GM23338 (cell line): ENCODE measurements at regions not wholly inside any gene's neighbourhood (a gene's known extent, or its start where the extent isn't known, plus 50 kb on each side); places are given as distances from the start of the nearest gene placed in this dataset.

Source experiments
- ATAC-seq: fragments of 200-7000 bp; cut with Tn5 transposase; 3 replicates; pipeline ENCODE4 v1.9.1; 2020
- DNase-seq: peaks from one replicate; pipeline ENCODE4 v3.0.0-alpha.2; 2015; ENCODE audit warnings: low spot score
- H2AFZ ChIP-seq: fragments of 200-600 bp; sonication (generic); 2 replicates; pipeline ENCODE4 v1.8.0; 2016; ENCODE audit warnings: antibody characterized with exemption, mild to moderate bottlenecking, moderate library complexity
- H3F3A ChIP-seq: fragments of 200-600 bp; sonication (generic); replicated peaks from 2 replicates; pipeline ENCODE4 v1.8.0; 2017; ENCODE audit warnings: antibody characterized with exemption, mixed run types, low read depth
- H3K27ac ChIP-seq: fragments of 200-600 bp; sonication (generic); 2 replicates; pipeline ENCODE4 v1.6.1; 2016; ENCODE audit warnings: low read depth
- H3K27me3 ChIP-seq: fragments of 200-600 bp; sonication (generic); 2 replicates; pipeline ENCODE4 v1.8.0; 2016; ENCODE audit warnings: mild to moderate bottlenecking, mixed run types, moderate library complexity; ENCODE audit not compliant: insufficient read depth
- H3K36me3 ChIP-seq: fragments of 200-600 bp; sonication (generic); 2 replicates; pipeline ENCODE4 v1.8.0; 2016; ENCODE audit warnings: mild to moderate bottlenecking; ENCODE audit not compliant: insufficient read depth
- H3K4me1 ChIP-seq: fragments of 200-600 bp; sonication (generic); 2 replicates; pipeline ENCODE4 v1.8.0; 2016; ENCODE audit warnings: mild to moderate bottlenecking, moderate library complexity; ENCODE audit not compliant: insufficient read depth
- H3K4me2 ChIP-seq: fragments of 200-600 bp; sonication (generic); 2 replicates; pipeline ENCODE4 v1.7.1; 2017; ENCODE audit warnings: mixed run types
- H3K4me3 ChIP-seq: fragments of 200-600 bp; sonication (generic); 2 replicates; pipeline ENCODE4 v1.6.1; 2016; ENCODE audit warnings: mixed run types
- H3K79me2 ChIP-seq: fragments of 200-600 bp; sonication (generic); replicated peaks from 2 replicates; pipeline ENCODE4 v1.8.0; 2017; ENCODE audit warnings: mild to moderate bottlenecking; ENCODE audit not compliant: insufficient read depth
- H3K9me2 ChIP-seq: fragments of 200-600 bp; sonication (generic); 2 replicates; pipeline ENCODE4 v1.8.0; 2017; ENCODE audit not compliant: insufficient read depth
- H4K20me1 ChIP-seq: fragments of 200-600 bp; sonication (generic); replicated peaks from 2 replicates; pipeline ENCODE4 v1.8.0; 2017; ENCODE audit warnings: mild to moderate bottlenecking; ENCODE audit not compliant: insufficient read depth
- H3K27ac Mint-ChIP-seq: 2 replicates; pipeline ENCODE4 v1.8.0; 2020; ENCODE audit warnings: inconsistent platforms, mild to moderate bottlenecking, moderate library complexity, mixed read lengths
- H3K27me3 Mint-ChIP-seq: 3 replicates; pipeline ENCODE4 v1.8.0; 2022; ENCODE audit warnings: low read depth, mild to moderate bottlenecking, moderate library complexity, mixed read lengths, inconsistent platforms; ENCODE audit not compliant: insufficient read depth, poor library complexity
- H3K36me3 Mint-ChIP-seq: 3 replicates; pipeline ENCODE4 v1.8.0; 2021; ENCODE audit warnings: low read depth, mild to moderate bottlenecking, inconsistent platforms, moderate library complexity, mixed read lengths
- H3K4me1 Mint-ChIP-seq: 3 replicates; pipeline ENCODE4 v1.8.0; 2020; ENCODE audit warnings: mild to moderate bottlenecking, inconsistent platforms, mixed read lengths
- H3K4me3 Mint-ChIP-seq: 3 replicates; pipeline ENCODE4 v1.8.0; 2021; ENCODE audit warnings: moderate library complexity, mild to moderate bottlenecking, inconsistent platforms, mixed read lengths
- H3K9me3 Mint-ChIP-seq: 3 replicates; pipeline ENCODE4 v1.8.0; 2020; ENCODE audit warnings: moderate library complexity, mild to moderate bottlenecking, inconsistent platforms, mixed read lengths
- EZH2phosphoT487 ChIP-seq: fragments of 200-600 bp; sonication (generic); IDR thresholded peaks from one replicate; pipeline ENCODE4 v1.8.1; 2018; ENCODE audit warnings: antibody characterized with exemption; ENCODE audit not compliant: unreplicated experiment
- JUNB ChIP-seq: IDR thresholded peaks from one replicate; pipeline ENCODE4 v1.6.1; 2016; ENCODE audit warnings: antibody characterized with exemption; ENCODE audit not compliant: unreplicated experiment
- ZNF114 ChIP-seq: fragments of 250-450 bp; sonication (Bioruptor Pico); IDR thresholded peaks from 2 replicates; pipeline ENCODE4 v1.5.0; 2020; ENCODE audit warnings: mild to moderate bottlenecking, moderate library complexity
- ZNF331 ChIP-seq: fragments of 250-450 bp; sonication (Bioruptor Pico); IDR thresholded peaks from 2 replicates; pipeline ENCODE4 v1.5.0; 2020; ENCODE audit warnings: low read depth, mild to moderate bottlenecking, moderate library complexity
- TF ChIP-seq, protein P1 (sequence below): IDR thresholded peaks from one replicate; pipeline ENCODE4 v1.6.1; 2018; ENCODE audit warnings: antibody characterized with exemption; ENCODE audit not compliant: unreplicated experiment
- TF ChIP-seq, protein P2 (sequence below), 2 experiments: fragments of 200-600 bp in 1 of 2; sonication (generic) in 1 of 2; conservative IDR thresholded peaks; 2 replicates each; pipeline versions ENCODE4 v1.5.1 to v1.6.1; 2016 to 2017; ENCODE audit warnings: antibody characterized with exemption in 2 of 2, low read depth in 2 of 2, mild to moderate bottlenecking in 2 of 2, moderate library complexity in 1 of 2
- TF ChIP-seq, protein P3 (sequence below): fragments of 250-450 bp; sonication (Bioruptor Pico); IDR thresholded peaks from 2 replicates; pipeline ENCODE4 v1.5.0; 2020; ENCODE audit warnings: mild to moderate bottlenecking, moderate library complexity
- TF ChIP-seq, protein P4 (sequence below): IDR thresholded peaks from 2 replicates; pipeline ENCODE4 v1.6.1; 2016; ENCODE audit warnings: antibody characterized with exemption

DNA sequence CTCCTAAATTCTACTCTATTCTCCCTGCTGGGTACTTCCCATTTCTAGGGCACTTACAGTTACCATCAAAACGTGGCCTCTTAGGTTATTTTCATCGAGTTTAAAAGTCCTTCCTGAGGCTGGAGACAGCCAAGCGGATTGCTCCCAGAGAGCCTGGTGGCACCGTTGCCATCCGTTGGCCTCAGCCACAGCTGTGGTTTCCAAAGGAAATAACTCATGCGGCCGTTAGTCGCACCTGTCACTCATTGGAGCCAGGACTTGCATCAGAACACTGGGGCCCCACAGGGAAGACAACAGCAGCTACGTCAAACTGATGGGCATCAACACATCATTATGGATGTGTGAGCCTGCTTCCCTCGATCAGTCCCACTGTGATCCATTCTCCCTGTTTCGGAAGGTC is 453.4 kb downstream of the BCL11A start (continued):
- TF ChIP-seq, protein P1, sequence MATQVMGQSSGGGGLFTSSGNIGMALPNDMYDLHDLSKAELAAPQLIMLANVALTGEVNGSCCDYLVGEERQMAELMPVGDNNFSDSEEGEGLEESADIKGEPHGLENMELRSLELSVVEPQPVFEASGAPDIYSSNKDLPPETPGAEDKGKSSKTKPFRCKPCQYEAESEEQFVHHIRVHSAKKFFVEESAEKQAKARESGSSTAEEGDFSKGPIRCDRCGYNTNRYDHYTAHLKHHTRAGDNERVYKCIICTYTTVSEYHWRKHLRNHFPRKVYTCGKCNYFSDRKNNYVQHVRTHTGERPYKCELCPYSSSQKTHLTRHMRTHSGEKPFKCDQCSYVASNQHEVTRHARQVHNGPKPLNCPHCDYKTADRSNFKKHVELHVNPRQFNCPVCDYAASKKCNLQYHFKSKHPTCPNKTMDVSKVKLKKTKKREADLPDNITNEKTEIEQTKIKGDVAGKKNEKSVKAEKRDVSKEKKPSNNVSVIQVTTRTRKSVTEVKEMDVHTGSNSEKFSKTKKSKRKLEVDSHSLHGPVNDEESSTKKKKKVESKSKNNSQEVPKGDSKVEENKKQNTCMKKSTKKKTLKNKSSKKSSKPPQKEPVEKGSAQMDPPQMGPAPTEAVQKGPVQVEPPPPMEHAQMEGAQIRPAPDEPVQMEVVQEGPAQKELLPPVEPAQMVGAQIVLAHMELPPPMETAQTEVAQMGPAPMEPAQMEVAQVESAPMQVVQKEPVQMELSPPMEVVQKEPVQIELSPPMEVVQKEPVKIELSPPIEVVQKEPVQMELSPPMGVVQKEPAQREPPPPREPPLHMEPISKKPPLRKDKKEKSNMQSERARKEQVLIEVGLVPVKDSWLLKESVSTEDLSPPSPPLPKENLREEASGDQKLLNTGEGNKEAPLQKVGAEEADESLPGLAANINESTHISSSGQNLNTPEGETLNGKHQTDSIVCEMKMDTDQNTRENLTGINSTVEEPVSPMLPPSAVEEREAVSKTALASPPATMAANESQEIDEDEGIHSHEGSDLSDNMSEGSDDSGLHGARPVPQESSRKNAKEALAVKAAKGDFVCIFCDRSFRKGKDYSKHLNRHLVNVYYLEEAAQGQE = no peak
- TF ChIP-seq ZNF331 (CRISPR knock-in tag) (no peak), JUNB (no peak)

DNA sequence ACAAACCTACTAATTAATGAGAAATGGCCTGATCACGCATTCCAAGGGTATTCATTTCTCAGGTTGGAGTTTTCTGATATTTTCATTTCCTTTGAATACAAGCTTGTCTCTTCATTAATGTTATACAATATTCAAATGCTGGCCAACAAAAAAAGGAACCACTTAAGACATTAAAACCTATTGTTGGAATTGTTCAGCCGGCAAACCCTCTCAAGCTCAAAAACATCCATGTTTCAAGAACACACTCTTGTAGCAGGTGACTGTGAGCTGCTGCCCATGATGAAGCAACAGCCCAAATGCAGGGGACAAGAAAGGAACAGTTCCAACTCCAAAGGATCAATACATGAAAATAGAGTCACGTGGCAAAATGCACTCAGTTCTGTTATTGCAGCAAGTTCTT is 454.5 kb downstream of the BCL11A start:
- TF ChIP-seq, protein P1 = no peak
- TF ChIP-seq, protein P2, sequence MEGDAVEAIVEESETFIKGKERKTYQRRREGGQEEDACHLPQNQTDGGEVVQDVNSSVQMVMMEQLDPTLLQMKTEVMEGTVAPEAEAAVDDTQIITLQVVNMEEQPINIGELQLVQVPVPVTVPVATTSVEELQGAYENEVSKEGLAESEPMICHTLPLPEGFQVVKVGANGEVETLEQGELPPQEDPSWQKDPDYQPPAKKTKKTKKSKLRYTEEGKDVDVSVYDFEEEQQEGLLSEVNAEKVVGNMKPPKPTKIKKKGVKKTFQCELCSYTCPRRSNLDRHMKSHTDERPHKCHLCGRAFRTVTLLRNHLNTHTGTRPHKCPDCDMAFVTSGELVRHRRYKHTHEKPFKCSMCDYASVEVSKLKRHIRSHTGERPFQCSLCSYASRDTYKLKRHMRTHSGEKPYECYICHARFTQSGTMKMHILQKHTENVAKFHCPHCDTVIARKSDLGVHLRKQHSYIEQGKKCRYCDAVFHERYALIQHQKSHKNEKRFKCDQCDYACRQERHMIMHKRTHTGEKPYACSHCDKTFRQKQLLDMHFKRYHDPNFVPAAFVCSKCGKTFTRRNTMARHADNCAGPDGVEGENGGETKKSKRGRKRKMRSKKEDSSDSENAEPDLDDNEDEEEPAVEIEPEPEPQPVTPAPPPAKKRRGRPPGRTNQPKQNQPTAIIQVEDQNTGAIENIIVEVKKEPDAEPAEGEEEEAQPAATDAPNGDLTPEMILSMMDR (conservative IDR thresholded peaks at IDR 0.05; ENCODE audit: low read depth in 2 of 2) = no peak
- TF ChIP-seq EZH2phosphoT487 (no peak), ZNF114 (CRISPR knock-in tag) (no peak), ZNF331 (CRISPR knock-in tag) (no peak), JUNB (no peak)
- TF ChIP-seq, protein P3, sequence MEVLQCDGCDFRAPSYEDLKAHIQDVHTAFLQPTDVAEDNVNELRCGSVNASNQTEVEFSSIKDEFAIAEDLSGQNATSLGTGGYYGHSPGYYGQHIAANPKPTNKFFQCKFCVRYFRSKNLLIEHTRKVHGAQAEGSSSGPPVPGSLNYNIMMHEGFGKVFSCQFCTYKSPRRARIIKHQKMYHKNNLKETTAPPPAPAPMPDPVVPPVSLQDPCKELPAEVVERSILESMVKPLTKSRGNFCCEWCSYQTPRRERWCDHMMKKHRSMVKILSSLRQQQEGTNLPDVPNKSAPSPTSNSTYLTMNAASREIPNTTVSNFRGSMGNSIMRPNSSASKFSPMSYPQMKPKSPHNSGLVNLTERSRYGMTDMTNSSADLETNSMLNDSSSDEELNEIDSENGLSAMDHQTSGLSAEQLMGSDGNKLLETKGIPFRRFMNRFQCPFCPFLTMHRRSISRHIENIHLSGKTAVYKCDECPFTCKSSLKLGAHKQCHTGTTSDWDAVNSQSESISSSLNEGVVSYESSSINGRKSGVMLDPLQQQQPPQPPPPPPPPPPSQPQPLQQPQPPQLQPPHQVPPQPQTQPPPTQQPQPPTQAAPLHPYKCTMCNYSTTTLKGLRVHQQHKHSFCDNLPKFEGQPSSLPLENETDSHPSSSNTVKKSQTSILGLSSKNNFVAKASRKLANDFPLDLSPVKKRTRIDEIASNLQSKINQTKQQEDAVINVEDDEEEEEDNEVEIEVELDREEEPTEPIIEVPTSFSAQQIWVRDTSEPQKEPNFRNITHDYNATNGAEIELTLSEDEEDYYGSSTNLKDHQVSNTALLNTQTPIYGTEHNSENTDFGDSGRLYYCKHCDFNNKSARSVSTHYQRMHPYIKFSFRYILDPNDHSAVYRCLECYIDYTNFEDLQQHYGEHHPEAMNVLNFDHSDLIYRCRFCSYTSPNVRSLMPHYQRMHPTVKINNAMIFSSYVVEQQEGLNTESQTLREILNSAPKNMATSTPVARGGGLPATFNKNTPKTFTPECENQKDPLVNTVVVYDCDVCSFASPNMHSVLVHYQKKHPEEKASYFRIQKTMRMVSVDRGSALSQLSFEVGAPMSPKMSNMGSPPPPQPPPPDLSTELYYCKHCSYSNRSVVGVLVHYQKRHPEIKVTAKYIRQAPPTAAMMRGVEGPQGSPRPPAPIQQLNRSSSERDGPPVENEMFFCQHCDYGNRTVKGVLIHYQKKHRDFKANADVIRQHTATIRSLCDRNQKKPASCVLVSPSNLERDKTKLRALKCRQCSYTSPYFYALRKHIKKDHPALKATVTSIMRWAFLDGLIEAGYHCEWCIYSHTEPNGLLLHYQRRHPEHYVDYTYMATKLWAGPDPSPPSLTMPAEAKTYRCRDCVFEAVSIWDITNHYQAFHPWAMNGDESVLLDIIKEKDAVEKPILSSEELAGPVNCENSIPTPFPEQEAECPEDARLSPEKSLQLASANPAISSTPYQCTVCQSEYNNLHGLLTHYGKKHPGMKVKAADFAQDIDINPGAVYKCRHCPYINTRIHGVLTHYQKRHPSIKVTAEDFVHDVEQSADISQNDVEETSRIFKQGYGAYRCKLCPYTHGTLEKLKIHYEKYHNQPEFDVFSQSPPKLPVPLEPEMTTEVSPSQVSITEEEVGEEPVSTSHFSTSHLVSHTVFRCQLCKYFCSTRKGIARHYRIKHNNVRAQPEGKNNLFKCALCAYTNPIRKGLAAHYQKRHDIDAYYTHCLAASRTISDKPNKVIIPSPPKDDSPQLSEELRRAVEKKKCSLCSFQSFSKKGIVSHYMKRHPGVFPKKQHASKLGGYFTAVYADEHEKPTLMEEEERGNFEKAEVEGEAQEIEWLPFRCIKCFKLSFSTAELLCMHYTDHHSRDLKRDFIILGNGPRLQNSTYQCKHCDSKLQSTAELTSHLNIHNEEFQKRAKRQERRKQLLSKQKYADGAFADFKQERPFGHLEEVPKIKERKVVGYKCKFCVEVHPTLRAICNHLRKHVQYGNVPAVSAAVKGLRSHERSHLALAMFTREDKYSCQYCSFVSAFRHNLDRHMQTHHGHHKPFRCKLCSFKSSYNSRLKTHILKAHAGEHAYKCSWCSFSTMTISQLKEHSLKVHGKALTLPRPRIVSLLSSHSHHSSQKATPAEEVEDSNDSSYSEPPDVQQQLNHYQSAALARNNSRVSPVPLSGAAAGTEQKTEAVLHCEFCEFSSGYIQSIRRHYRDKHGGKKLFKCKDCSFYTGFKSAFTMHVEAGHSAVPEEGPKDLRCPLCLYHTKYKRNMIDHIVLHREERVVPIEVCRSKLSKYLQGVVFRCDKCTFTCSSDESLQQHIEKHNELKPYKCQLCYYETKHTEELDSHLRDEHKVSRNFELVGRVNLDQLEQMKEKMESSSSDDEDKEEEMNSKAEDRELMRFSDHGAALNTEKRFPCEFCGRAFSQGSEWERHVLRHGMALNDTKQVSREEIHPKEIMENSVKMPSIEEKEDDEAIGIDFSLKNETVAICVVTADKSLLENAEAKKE (CRISPR knock-in tag) = no peak
- TF ChIP-seq, protein P4, sequence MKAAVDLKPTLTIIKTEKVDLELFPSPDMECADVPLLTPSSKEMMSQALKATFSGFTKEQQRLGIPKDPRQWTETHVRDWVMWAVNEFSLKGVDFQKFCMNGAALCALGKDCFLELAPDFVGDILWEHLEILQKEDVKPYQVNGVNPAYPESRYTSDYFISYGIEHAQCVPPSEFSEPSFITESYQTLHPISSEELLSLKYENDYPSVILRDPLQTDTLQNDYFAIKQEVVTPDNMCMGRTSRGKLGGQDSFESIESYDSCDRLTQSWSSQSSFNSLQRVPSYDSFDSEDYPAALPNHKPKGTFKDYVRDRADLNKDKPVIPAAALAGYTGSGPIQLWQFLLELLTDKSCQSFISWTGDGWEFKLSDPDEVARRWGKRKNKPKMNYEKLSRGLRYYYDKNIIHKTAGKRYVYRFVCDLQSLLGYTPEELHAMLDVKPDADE = no peak
- no peaks in the 10 kb centered on the region for H3K36me3 Mint-ChIP-seq
- no peaks in the 10 kb centered on the region for H3K9me3 Mint-ChIP-seq
- Histone ChIP-seq H3K9me2 (peaks cover 26% of the 10 kb centered on the region), H4K20me1 (no peaks in the 10 kb centered on the region), H3K4me3 (no peak overlapping the region), H3K27me3 (no peaks in the 10 kb centered on the region), H3K79me2 (no peaks in the 10 kb centered on the region), H3K27ac (no peak overlapping the region), H3K4me2 (no peak overlapping the region), H3F3A (no peaks in the 10 kb centered on the region), H2AFZ (no peak overlapping the region), H3K4me1 (peaks cover 12% of the 10 kb centered on the region; the same call in 1 of the 2 replicates), H3K36me3 (no peaks in the 10 kb centered on the region)
- H3K27ac Mint-ChIP-seq = no peak overlapping the region
- no peak for ATAC-seq
- H3K4me1 Mint-ChIP-seq = peaks cover 9% of the 10 kb centered on the region; the same call in 2 of the 3 replicates
- DNase-seq = no peak
- H3K27me3 Mint-ChIP-seq = peaks cover 4% of the 10 kb centered on the region
- H3K4me3 Mint-ChIP-seq = no peak overlapping the region
